Stimulated activated CD4-positive, alpha-beta T cell treated with anti-CD3 and anti-CD28 coated beads, Interleukin-1b, Interleukin-23, amount 100 ng/mL, for 48 hours (primary cell): ENCODE measurements at regions not wholly inside any gene's neighbourhood (a gene's known extent, or its start where the extent isn't known, plus 50 kb on each side); places are given as distances from the start of the nearest gene placed in this dataset.

Experiments
- DNase-seq: peaks from one replicate; pipeline ENCODE4 v3.0.0-alpha.2; 2020

DNA sequence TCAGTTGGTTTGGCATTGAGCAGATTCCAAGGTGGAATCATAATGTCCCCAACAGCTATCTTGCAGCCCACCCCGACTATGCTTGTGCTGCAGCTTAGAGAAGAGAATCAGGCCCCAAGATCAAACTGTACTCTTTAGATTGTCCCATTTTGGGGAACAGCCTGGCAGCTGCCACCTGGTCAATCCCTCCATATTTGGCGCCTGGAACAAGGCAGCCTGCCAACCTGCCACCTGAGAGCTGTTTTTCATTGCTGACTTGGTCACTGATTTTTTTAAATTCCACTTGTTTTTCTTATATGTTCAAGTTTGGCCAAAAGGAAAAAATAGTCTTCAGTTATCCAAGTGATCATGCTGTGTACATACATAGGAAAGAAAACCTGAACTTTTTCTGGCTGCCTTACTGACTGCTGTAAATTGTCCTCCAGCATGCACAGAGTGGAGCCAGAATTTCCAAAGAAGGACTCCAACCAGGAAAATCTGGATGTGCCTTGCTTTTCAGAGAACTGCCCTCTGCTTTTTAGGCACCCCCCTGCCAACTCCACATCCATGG is 504.2 kb downstream of the ENC1 start:
- no peak for DNase-seq

DNA sequence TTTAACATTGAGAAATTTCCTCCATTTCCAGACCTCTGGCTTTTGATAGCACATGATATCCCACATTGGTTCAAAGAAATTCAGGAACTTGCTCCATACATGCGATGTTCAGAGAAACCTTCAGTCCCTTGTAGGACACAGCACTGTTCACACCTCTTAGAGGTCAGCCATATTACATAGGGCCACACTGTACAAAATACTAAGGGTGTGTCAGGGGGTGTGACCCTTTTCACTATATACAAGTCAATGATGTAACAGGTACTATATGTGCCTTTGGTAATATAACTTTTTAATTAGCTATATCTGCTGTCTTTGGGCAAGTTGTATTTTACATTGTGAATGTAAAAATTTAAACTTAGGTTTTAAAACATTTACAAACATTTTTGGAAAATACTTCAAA is 505.5 kb downstream of the ENC1 start:
- DNase-seq: no peak

- no peak for DNase-seq
Measured at GRCh38 chr5:74132485-74132884, 506.5 kb downstream of the ARHGEF28 start.

DNA sequence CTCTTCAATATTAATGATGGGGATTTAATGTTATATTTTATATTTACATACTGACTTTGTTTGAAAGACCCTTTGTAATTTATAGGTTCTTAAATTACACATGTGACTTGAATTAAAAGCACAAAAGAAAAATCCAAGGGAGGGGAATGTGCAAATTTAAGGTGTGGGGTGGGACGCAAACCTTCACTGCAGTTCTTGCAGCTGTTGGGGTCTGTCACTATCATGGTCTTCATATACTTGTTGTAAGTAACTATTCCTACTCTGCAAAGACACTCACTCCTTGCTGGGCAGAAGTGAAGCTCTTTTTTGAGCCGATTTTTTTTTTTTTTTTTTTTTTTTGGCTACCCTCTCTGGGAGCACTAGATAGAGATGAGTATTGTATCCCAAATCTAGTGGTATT is 505.3 kb downstream of the ARHGEF28 start:
- DNase-seq: no peak

DNA sequence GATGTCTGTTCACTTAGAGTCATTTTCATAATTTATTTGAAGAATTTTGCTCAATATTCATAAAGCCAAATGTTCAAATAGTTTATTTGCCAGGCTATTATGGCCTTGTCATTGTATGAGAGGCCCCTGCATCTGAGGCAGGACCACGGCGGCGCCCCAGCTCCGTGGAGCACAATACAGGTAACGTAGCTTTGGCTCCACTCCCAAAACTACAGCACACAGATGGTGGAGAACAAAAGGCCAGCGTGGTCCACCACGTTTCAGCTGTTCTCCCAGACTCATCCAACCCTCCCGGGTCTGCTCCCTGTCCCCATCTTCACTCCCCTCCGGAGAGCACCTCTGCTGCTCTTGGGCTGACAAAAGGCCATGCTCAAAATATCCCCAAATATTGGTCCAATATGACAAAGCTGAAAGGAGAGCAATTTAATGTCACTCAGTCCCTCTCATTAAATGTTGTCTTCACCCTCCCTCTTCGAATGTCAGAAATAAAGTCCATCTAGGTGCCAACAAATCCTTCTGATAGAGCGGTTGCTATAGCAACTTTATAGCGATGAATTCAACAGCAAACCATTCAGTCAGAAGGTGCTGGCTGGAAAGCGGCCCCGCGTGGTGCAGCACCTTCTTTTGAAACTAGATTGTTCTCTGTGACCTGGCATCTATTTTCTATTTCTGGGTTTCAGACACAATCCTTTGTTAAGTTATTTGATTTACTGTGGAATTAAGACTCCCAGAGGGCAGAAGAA is 504.3 kb downstream of the ARHGEF28 start:
- DNase-seq: no peak

- no peak for DNase-seq
Measured at GRCh38 chr5:74127381-74128320, 501.7 kb downstream of the ARHGEF28 start.

DNA sequence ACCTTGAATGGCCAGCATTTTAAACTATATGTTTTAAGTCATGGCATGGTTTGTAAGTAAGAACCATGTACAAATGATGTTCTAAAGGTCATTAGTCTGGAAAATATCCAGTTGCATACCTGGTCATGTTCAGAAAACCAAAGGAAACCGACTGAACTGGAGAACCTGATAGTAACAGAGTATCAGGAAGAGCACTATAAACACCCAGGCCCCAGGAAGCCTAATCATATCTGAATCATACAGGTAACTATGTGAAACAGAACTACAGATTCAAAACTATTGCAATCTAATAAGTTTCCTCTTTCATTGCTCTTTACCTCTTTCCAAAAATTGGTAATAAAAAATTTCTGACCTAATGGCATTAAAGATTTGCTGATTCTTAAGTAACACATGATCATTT is 500.3 kb downstream of the ARHGEF28 start:
- DNase-seq: no peak

DNA sequence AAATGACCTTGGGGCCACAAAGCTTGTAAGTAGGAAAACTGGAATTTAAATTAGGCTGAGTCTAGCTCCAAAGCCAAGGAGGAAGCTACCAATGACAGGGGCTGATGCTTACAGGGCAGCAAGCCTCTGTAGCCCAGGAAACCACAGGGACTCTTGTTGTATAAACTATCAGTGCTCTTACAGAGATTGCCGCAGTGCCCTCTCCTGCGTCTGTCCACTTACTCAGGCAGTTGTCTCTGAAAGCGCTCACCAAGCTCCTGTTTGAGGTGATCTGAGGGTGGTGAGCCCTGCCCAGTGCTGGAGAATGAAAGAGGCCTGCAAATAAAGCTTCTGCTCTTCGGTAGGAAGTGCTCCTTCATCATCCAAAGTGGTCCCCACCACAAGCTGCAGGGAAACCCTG is 498.8 kb downstream of the ARHGEF28 start:
- DNase-seq: no peak

DNA sequence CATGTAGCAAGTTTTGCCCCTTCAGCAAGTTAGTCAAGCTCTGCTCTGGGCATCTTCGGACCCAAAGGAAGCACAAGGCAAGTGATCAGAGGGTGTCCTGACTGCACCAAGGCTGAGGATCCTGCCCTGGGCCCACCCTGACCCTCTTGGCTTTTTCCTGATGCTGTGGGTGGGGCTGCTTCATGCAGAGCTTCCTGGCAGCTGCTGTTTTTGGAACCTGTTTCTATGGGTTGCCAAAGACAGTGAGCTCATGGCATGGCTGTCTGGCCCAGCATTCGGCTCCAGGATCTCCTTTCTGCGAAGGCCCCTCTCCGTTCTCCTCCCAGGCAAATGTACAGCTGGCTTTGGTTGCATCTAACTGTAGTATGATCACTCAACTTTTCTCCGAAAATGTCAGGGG is 497.9 kb downstream of the ARHGEF28 start:
- DNase-seq: no peak

- no peak for DNase-seq
Measured at GRCh38 chr5:74122979-74123590, 497.1 kb downstream of the ARHGEF28 start.

GRCh38 chr5:74122175-74122574 is 496.2 kb downstream of the ARHGEF28 start:
- DNase-seq: no peak

- DNase-seq: no peak
Measured at GRCh38 chr5:74120585-74120984, 494.6 kb downstream of the ARHGEF28 start.

DNA sequence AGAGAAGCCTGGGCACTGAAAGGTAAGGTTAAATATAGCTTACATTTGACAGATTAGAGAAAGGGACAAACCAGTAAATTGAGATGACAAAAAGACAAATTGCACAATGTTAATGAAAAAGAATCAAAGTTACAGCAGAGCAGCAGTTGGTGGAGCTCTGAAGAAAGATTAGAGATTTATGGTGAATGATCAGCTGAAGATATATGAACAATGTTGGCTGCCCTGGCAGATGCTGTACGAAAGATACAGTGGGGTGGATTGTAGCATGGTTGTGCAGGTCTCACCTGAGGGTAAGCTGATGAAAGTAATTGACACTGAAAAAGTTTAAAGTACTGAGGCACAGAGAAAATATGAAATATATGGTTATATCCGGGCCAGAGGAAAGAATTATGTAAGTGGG is 492.1 kb downstream of the ARHGEF28 start:
- no peak for DNase-seq

DNA sequence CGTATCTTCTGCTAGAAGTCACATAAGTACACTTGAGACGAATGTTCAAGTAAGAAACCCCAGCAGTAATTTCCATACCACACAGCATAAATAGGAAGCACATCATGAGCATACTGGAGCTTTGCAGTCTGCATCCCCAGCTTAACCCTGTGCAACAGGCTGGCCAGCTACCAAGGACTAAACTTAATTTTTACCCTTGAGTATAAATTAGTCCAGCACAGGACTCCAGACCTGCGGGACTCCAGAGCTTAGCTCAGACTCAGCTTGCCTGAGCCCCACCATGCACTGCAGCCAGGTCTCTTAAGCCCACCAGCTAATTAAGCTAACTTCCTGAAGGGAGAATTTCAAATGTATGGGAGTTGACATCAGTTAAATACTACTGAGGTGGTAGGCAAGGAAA is 491.0 kb downstream of the ARHGEF28 start:
- no peak for DNase-seq

DNA sequence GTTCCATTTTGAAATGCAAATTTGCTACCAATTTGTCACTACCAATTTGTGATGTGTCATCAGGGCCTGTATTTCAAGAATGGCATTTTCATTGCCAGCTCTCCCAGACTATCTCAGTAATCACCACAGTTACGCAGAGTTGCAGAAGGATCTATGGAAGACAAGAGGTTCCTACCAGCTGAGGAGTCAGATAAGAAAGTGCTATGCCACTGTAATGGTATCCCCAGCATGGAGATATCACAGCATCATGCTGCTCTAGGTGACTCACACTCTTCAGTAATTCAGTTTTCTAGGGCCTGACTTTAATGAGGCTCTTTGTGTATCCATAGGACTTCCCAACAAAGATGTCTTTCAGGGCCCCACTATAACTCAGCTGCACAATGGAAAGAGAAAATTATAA is 490.3 kb downstream of the ARHGEF28 start:
- no peak for DNase-seq

DNA sequence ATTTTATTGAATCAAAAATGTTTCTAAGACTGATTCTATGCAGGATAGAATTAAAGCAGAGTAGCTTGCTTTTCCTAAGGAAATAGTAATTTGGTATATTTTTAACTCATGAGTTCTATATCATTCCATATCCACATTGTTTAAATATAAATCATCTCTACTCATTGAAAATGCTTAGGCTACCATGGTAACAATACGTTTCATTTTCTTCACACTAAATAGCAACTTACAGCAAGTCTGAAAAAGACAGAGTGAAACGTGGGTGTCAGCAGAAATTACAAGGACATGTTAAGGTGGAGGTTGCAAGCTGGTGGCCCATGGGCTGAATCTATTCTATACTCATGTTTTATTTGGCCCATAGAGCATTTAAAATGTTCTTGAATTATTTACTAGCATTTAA is 487.9 kb downstream of the ARHGEF28 start:
- no peak for DNase-seq

- no peak for DNase-seq
Measured at GRCh38 chr5:74113196-74113540, 487.2 kb downstream of the ARHGEF28 start.

DNA sequence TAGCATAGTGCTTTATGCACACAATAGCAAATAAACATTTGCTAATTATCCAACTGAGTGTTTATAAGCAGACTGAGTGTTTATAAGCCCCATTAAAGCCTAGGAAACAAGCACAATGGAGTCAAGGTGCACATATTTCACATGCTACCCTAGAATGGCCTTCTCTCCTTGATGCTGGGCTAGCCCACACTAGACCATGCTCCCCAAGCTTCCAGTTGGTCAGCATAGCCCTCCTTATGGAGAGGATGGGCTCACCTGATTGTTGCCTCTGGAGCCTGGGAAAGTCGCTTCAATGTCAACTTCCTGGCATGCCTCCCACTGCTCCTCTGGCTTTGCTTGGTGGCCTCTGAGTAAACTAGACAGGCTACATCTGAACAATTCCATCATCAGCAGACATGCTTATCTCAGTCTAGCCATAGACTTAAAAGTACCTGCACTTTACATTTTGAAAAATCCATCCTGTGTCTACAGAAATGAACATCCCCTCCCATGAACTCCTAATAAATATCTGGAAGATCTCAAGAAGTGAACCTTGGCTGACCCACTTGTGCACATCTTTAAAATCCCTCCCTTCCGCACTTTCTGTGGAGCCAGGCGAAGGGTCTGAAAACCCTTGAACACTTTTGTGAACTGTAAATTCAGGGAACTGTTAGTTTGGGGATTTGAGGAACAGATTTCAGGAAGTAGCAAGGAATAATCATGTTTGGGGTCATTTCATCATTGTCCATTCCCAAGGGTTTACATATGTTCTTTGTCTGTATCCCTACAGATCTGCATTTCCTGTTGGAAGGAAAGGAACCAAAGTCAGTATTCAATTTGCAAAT is 486.6 kb downstream of the ARHGEF28 start:
- DNase-seq: no peak

- DNase-seq: no peak
Measured at GRCh38 chr5:74111764-74112163, 485.8 kb downstream of the ARHGEF28 start.

DNA sequence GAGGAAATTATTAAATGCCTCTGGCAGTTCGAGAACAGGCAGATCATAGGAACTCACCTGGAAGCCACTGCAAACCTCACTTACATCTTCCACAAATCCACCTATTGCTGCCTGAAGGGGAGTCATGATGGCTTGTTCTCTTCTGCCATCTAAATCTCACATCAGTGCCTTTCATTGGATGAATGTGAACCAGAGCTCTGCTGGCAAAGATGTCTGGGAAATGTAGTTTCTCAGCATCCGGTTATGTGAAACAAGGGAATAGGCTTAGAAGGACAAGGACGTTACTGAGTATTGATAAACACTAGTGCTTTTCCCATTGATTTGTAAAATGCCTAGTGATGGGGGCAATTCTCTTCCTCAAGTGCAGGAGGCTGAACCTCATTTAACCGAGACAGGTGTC is 483.3 kb downstream of the ARHGEF28 start:
- no peak for DNase-seq

GRCh38 chr5:74107899-74108298 is 481.9 kb downstream of the ARHGEF28 start:
- no peak for DNase-seq

DNA sequence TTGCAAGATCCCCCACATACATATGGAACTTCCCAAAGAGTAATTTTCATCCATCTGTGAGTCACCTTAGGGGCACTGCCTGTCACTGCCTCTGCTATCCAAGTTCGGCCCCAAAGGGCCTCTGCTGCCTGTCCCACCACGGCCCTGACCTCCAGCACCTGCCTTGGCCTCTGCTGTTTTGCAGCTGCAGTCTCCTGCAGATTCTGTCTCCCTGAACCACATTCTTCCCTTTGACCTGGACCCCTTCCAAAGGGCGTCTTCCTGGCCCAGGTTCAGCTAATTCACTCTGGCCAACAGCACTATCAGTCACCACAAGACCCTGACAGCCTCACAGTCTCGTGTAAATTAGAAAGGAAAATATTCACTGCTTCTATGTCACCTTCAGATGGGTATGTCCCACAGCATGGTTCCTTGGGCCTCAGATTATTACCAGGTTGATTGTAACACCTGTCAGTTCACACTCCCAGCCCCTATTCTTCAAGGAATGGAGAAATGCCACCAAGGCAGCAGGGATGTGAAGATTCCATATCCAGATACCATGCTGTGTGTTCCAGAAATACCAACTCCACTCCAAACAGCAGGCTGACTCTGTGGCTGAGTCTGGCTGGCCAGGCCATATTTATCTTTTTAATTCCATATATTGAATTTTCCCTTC is 479.3 kb downstream of the ARHGEF28 start:
- DNase-seq: no peak
